ENCODE measurements at regions not wholly inside any gene's neighbourhood (a gene's known extent, or its start where the extent isn't known, plus 50 kb on each side); places are given as distances from the start of the nearest gene placed in this dataset.
"Not testable (repeated sequence)": the region's sequence is repeated elsewhere in the genome, so short reads cannot be mapped to it uniquely, and the experiment has no call there.

- Histone ChIP-seq H3K9ac (ENCODE audit: low read length in 5 of 5) (no peak overlapping the region), H3K9me3 (ENCODE audit: control insufficient read depth in 5 of 5, low read length in 5 of 5) (peaks cover 0 to 3% (median 0%) of the 10 kb centered on the region in 5 donors), H3K4me1 (ENCODE audit: control insufficient read depth in 5 of 5, insufficient read depth in 5 of 5, low read length in 5 of 5) (peaks cover 0 to 3% (median 0%) of the 10 kb centered on the region in 5 donors), H3K4me3 (ENCODE audit: low read depth in 1 of 5, low read length in 5 of 5) (no peak overlapping the region), H3K27me3 (ENCODE audit: control insufficient read depth in 5 of 5, insufficient read depth in 4 of 5, low read length in 5 of 5) (no peaks in the 10 kb centered on the region), H3K36me3 (ENCODE audit: control insufficient read depth in 5 of 5, insufficient read depth in 5 of 5, low read length in 5 of 5) (no peaks in the 10 kb centered on the region), H3K27ac (ENCODE audit: low read depth, low read length) (no peak overlapping the region)
Observed at GRCh38 chr6:10193321-10193720, 221.6 kb downstream of the TFAP2A start.

- H3K9ac ChIP-seq (ENCODE audit: low read length in 5 of 5), result no peak overlapping the region
- no peaks in the 10 kb centered on the region for H3K36me3 ChIP-seq (ENCODE audit: control insufficient read depth in 5 of 5, insufficient read depth in 5 of 5, low read length in 5 of 5)
- no peaks in the 10 kb centered on the region for H3K4me1 ChIP-seq (ENCODE audit: control insufficient read depth in 5 of 5, insufficient read depth in 5 of 5, low read length in 5 of 5)
- no peak overlapping the region for H3K4me3 ChIP-seq (ENCODE audit: low read depth in 1 of 5, low read length in 5 of 5)
- H3K9me3 ChIP-seq (ENCODE audit: control insufficient read depth in 5 of 5, low read length in 5 of 5), result no peaks in the 10 kb centered on the region
- peaks cover 0 to 2% (median 0%) of the 10 kb centered on the region in 5 donors for H3K27me3 ChIP-seq (ENCODE audit: control insufficient read depth in 5 of 5, insufficient read depth in 4 of 5, low read length in 5 of 5)
- no peak overlapping the region for H3K27ac ChIP-seq (ENCODE audit: low read depth, low read length)
Observed at GRCh38 chr6:10190042-10190441, 224.8 kb downstream of the TFAP2A start.

- Histone ChIP-seq H3K9me3 (ENCODE audit: control insufficient read depth in 5 of 5, low read length in 5 of 5) (no peaks in the 10 kb centered on the region), H3K4me3 (ENCODE audit: low read depth in 1 of 5, low read length in 5 of 5) (no peak overlapping the region), H3K4me1 (ENCODE audit: control insufficient read depth in 5 of 5, insufficient read depth in 5 of 5, low read length in 5 of 5) (peaks cover 0 to 10% (median 5%) of the 10 kb centered on the region in 5 donors), H3K36me3 (ENCODE audit: control insufficient read depth in 5 of 5, insufficient read depth in 5 of 5, low read length in 5 of 5) (no peaks in the 10 kb centered on the region), H3K9ac (ENCODE audit: low read length in 5 of 5) (no peak overlapping the region), H3K27ac (ENCODE audit: low read depth, low read length) (no peak overlapping the region), H3K27me3 (ENCODE audit: control insufficient read depth in 5 of 5, insufficient read depth in 4 of 5, low read length in 5 of 5) (peaks cover 0 to 2% (median 0%) of the 10 kb centered on the region in 5 donors)
Observed at GRCh38 chr6:10184371-10185227, 230.3 kb downstream of the TFAP2A start.

- H3K4me1 ChIP-seq (ENCODE audit: control insufficient read depth in 5 of 5, insufficient read depth in 5 of 5, low read length in 5 of 5), result peaks cover 0 to 10% (median 5%) of the 10 kb centered on the region in 5 donors
- no peak overlapping the region for H3K27ac ChIP-seq (ENCODE audit: low read depth, low read length)
- no peak overlapping the region for H3K4me3 ChIP-seq (ENCODE audit: low read depth in 1 of 5, low read length in 5 of 5)
- H3K36me3 ChIP-seq (ENCODE audit: control insufficient read depth in 5 of 5, insufficient read depth in 5 of 5, low read length in 5 of 5), result no peaks in the 10 kb centered on the region
- no peaks in the 10 kb centered on the region for H3K27me3 ChIP-seq (ENCODE audit: control insufficient read depth in 5 of 5, insufficient read depth in 4 of 5, low read length in 5 of 5)
- H3K9me3 ChIP-seq (ENCODE audit: control insufficient read depth in 5 of 5, low read length in 5 of 5), result peaks cover 0 to 2% (median 0%) of the 10 kb centered on the region in 5 donors
- H3K9ac ChIP-seq (ENCODE audit: low read length in 5 of 5), result no peak overlapping the region
Observed at GRCh38 chr6:10180138-10181074, 234.5 kb downstream of the TFAP2A start.

GRCh38 chr6:10177704-10178103 is 237.2 kb downstream of the TFAP2A start:
- H3K4me1 ChIP-seq (ENCODE audit: control insufficient read depth in 5 of 5, insufficient read depth in 5 of 5, low read length in 5 of 5), result no peaks in the 10 kb centered on the region
- no peak overlapping the region for H3K9ac ChIP-seq (ENCODE audit: low read length in 5 of 5)
- H3K27me3 ChIP-seq (ENCODE audit: control insufficient read depth in 5 of 5, insufficient read depth in 4 of 5, low read length in 5 of 5), result no peaks in the 10 kb centered on the region

GRCh38 chr6:10175362-10175761 is 239.5 kb downstream of the TFAP2A start:
- H3K36me3 ChIP-seq (ENCODE audit: control insufficient read depth in 5 of 5, insufficient read depth in 5 of 5, low read length in 5 of 5), result no peaks in the 10 kb centered on the region

More at GRCh38 chr6:10177704-10178103, 237.2 kb downstream of the TFAP2A start:
- no peaks in the 10 kb centered on the region for H3K36me3 ChIP-seq (ENCODE audit: control insufficient read depth in 5 of 5, insufficient read depth in 5 of 5, low read length in 5 of 5)
- H3K4me3 ChIP-seq (ENCODE audit: low read depth in 1 of 5, low read length in 5 of 5), result no peak overlapping the region
- peaks cover 0 to 2% (median 0%) of the 10 kb centered on the region in 5 donors for H3K9me3 ChIP-seq (ENCODE audit: control insufficient read depth in 5 of 5, low read length in 5 of 5)
- no peak overlapping the region for H3K27ac ChIP-seq (ENCODE audit: low read depth, low read length)

GRCh38 chr6:10174761-10175160 is 240.1 kb downstream of the TFAP2A start:
- no peak overlapping the region for H3K4me3 ChIP-seq (ENCODE audit: low read depth in 1 of 5, low read length in 5 of 5)
- no peaks in the 10 kb centered on the region for H3K36me3 ChIP-seq (ENCODE audit: control insufficient read depth in 5 of 5, insufficient read depth in 5 of 5, low read length in 5 of 5)
- no peak overlapping the region for H3K27ac ChIP-seq (ENCODE audit: low read depth, low read length)
- H3K4me1 ChIP-seq (ENCODE audit: control insufficient read depth in 5 of 5, insufficient read depth in 5 of 5, low read length in 5 of 5), result no peaks in the 10 kb centered on the region
- H3K9ac ChIP-seq (ENCODE audit: low read length in 5 of 5), result no peak overlapping the region
- H3K27me3 ChIP-seq (ENCODE audit: control insufficient read depth in 5 of 5, insufficient read depth in 4 of 5, low read length in 5 of 5), result no peaks in the 10 kb centered on the region
- H3K9me3 ChIP-seq (ENCODE audit: control insufficient read depth in 5 of 5, low read length in 5 of 5), result peaks cover 0 to 2% (median 0%) of the 10 kb centered on the region in 5 donors

More at GRCh38 chr6:10175362-10175761, 239.5 kb downstream of the TFAP2A start:
- Histone ChIP-seq H3K4me1 (ENCODE audit: control insufficient read depth in 5 of 5, insufficient read depth in 5 of 5, low read length in 5 of 5) (no peaks in the 10 kb centered on the region), H3K4me3 (ENCODE audit: low read depth in 1 of 5, low read length in 5 of 5) (no peak overlapping the region), H3K9ac (ENCODE audit: low read length in 5 of 5) (no peak overlapping the region), H3K27ac (ENCODE audit: low read depth, low read length) (no peak overlapping the region), H3K27me3 (ENCODE audit: control insufficient read depth in 5 of 5, insufficient read depth in 4 of 5, low read length in 5 of 5) (no peaks in the 10 kb centered on the region), H3K9me3 (ENCODE audit: control insufficient read depth in 5 of 5, low read length in 5 of 5) (peaks cover 0 to 2% (median 0%) of the 10 kb centered on the region in 5 donors)

GRCh38 chr6:10174056-10174455 is 240.8 kb downstream of the TFAP2A start:
- no peaks in the 10 kb centered on the region for H3K27me3 ChIP-seq (ENCODE audit: control insufficient read depth in 5 of 5, insufficient read depth in 4 of 5, low read length in 5 of 5)
- no peak overlapping the region for H3K27ac ChIP-seq (ENCODE audit: low read depth, low read length)
- no peak overlapping the region for H3K4me3 ChIP-seq (ENCODE audit: low read depth in 1 of 5, low read length in 5 of 5)
- no peaks in the 10 kb centered on the region for H3K36me3 ChIP-seq (ENCODE audit: control insufficient read depth in 5 of 5, insufficient read depth in 5 of 5, low read length in 5 of 5)
- no peak overlapping the region for H3K9ac ChIP-seq (ENCODE audit: low read length in 5 of 5)
- H3K4me1 ChIP-seq (ENCODE audit: control insufficient read depth in 5 of 5, insufficient read depth in 5 of 5, low read length in 5 of 5), result no peaks in the 10 kb centered on the region
- peaks cover 0 to 2% (median 0%) of the 10 kb centered on the region in 5 donors for H3K9me3 ChIP-seq (ENCODE audit: control insufficient read depth in 5 of 5, low read length in 5 of 5)

- not testable (repeated sequence) for H3K27ac ChIP-seq (ENCODE audit: low read depth, low read length); H3K9me3 ChIP-seq (ENCODE audit: control insufficient read depth in 5 of 5, low read length in 5 of 5); H3K36me3 ChIP-seq (ENCODE audit: control insufficient read depth in 5 of 5, insufficient read depth in 5 of 5, low read length in 5 of 5); H3K27me3 ChIP-seq (ENCODE audit: control insufficient read depth in 5 of 5, insufficient read depth in 4 of 5, low read length in 5 of 5); H3K4me1 ChIP-seq (ENCODE audit: control insufficient read depth in 5 of 5, insufficient read depth in 5 of 5, low read length in 5 of 5); H3K4me3 ChIP-seq (ENCODE audit: low read depth in 1 of 5, low read length in 5 of 5); H3K9ac ChIP-seq (ENCODE audit: low read length in 5 of 5)
Observed at GRCh38 chr6:10171706-10172105, 243.2 kb downstream of the TFAP2A start.

GRCh38 chr6:10170816-10171215 is 244.1 kb downstream of the TFAP2A start:
- Histone ChIP-seq H3K9ac (ENCODE audit: low read length in 5 of 5) (no peak overlapping the region), H3K27me3 (ENCODE audit: control insufficient read depth in 5 of 5, insufficient read depth in 4 of 5, low read length in 5 of 5) (no peaks in the 10 kb centered on the region), H3K27ac (ENCODE audit: low read depth, low read length) (no peak overlapping the region), H3K9me3 (ENCODE audit: control insufficient read depth in 5 of 5, low read length in 5 of 5) (no peaks in the 10 kb centered on the region), H3K4me3 (ENCODE audit: low read depth in 1 of 5, low read length in 5 of 5) (no peak overlapping the region), H3K36me3 (ENCODE audit: control insufficient read depth in 5 of 5, insufficient read depth in 5 of 5, low read length in 5 of 5) (no peaks in the 10 kb centered on the region), H3K4me1 (ENCODE audit: control insufficient read depth in 5 of 5, insufficient read depth in 5 of 5, low read length in 5 of 5) (no peaks in the 10 kb centered on the region)

Data from subcutaneous abdominal adipose tissue (tissue), 5 donors.